EH (cell line): ENCODE measurements at regions not wholly inside any gene's neighbourhood (a gene's known extent, or its start where the extent isn't known, plus 50 kb on each side); places are given as distances from the start of the nearest gene placed in this dataset.
A peak's percentile ranks its signal among the peaks of the same experiment; 100 is the strongest.

Experiments
- DNase-seq: peaks from one replicate; pipeline ENCODE4 v3.0.0-alpha.2; 2015; ENCODE audit warnings: low read depth

GRCh38 chr11:92837595-92837994 is 131.9 kb upstream of the MTNR1B start:
- no peak for DNase-seq

GRCh38 chr11:92838759-92839310 is 130.6 kb upstream of the MTNR1B start:
- peak; percentile 32 for DNase-seq

GRCh38 chr11:92839450-92839849 is 130.0 kb upstream of the MTNR1B start:
- no peak for DNase-seq

GRCh38 chr11:92841719-92842118 is 127.7 kb upstream of the MTNR1B start:
- peak; percentile 60 for DNase-seq

GRCh38 chr11:92843455-92843854 is 126.0 kb upstream of the MTNR1B start:
- no peak for DNase-seq

GRCh38 chr11:92844197-92844596 is 125.3 kb upstream of the MTNR1B start:
- no peak for DNase-seq

GRCh38 chr11:92845390-92845789 is 124.1 kb upstream of the MTNR1B start:
- no peak for DNase-seq

- no peak for DNase-seq
These were observed 123.6 kb upstream of the MTNR1B start for GRCh38 chr11:92845805-92846204.

- DNase-seq: peak; percentile 51
These were observed 122.8 kb upstream of the MTNR1B start for GRCh38 chr11:92846491-92847125.

GRCh38 chr11:92848578-92848977 is 120.9 kb upstream of the MTNR1B start:
- no peak for DNase-seq

- DNase-seq: no peak
These were observed 119.1 kb upstream of the MTNR1B start for GRCh38 chr11:92850296-92850826.

GRCh38 chr11:92852229-92852628 is 117.2 kb upstream of the MTNR1B start:
- DNase-seq: no peak

- no peak for DNase-seq
These were observed 116.5 kb upstream of the MTNR1B start for GRCh38 chr11:92852946-92853345.

GRCh38 chr11:92854162-92854561 is 115.3 kb upstream of the MTNR1B start:
- DNase-seq: no peak

- no peak for DNase-seq
These were observed 114.5 kb upstream of the MTNR1B start for GRCh38 chr11:92854952-92855351.

- DNase-seq: no peak
These were observed 113.6 kb upstream of the MTNR1B start for GRCh38 chr11:92855607-92856405.

- DNase-seq: no peak
These were observed 112.0 kb upstream of the MTNR1B start for GRCh38 chr11:92857407-92857806.

- peak; percentile 23 for DNase-seq
These were observed 110.2 kb upstream of the MTNR1B start for GRCh38 chr11:92859156-92859690.

GRCh38 chr11:92861634-92862033 is 107.8 kb upstream of the MTNR1B start:
- no peak for DNase-seq

- peak; percentile 45 for DNase-seq
These were observed 104.1 kb upstream of the MTNR1B start for GRCh38 chr11:92865352-92865751.

- DNase-seq: no peak
These were observed 102.7 kb upstream of the MTNR1B start for GRCh38 chr11:92866679-92867282.

GRCh38 chr11:92867913-92868619 is 101.4 kb upstream of the MTNR1B start:
- no peak for DNase-seq
